SK-N-SH (cell line): ENCODE measurements at regions not wholly inside any gene's neighbourhood (a gene's known extent, or its start where the extent isn't known, plus 50 kb on each side); places are given as distances from the start of the nearest gene placed in this dataset.
A peak's percentile ranks its signal among the peaks of the same experiment; 100 is the strongest.

ENCODE experiments used
- CTCF ChIA-PET: fragments of 300-600, 350-600 bp; formaldehyde crosslinking; extraction: SDS; loops from one replicate; lab custom pipeline; 2021; lab: Yijun Ruan, JAX
- POLR2A ChIA-PET: fragments of 350-600 bp; sonication (Branson Sonifier 250); formaldehyde crosslinking; extraction: SDS; loops from one replicate; lab custom pipeline; 2020; ENCODE audit warnings: antibody characterized with exemption, inconsistent platforms; lab: Yijun Ruan, JAX
- DNase-seq: peaks from one replicate; pipeline ENCODE4 v3.0.0; 2012
- H2AFZ ChIP-seq: fragments of 200-600 bp; sonication (generic); 2 replicates; pipeline ENCODE4 v1.8.1; 2016; ENCODE audit warnings: antibody characterized with exemption, mild to moderate bottlenecking, low read depth
- H3F3A ChIP-seq: fragments of 200-600 bp; sonication (generic); replicated peaks from 2 replicates; pipeline ENCODE3; 2016; ENCODE audit warnings: antibody characterized with exemption, mild to moderate bottlenecking; ENCODE audit not compliant: insufficient read depth
- H3K27ac ChIP-seq, 2 experiments: fragments of 200-500 bp in 1 of 2; fragments of 200-600 bp in 1 of 2; sonication (Bioruptor generic) in 1 of 2; sonication (generic), shearing (Covaris generic) in 1 of 2; 2 replicates each; pipeline versions ENCODE4 v1.5.1 to v1.6.1; 2014 to 2016; ENCODE audit warnings: low read depth in 2 of 2, inconsistent platforms in 1 of 2, low read length in 1 of 2, mild to moderate bottlenecking in 1 of 2, mixed read lengths in 1 of 2
- H3K27me3 ChIP-seq: fragments of 200-600 bp; sonication (generic), shearing (Covaris generic); 2 replicates; pipeline ENCODE4 v1.6.1; 2016; ENCODE audit warnings: mixed run types; ENCODE audit not compliant: insufficient read depth
- H3K36me3 ChIP-seq, 2 experiments: fragments of 200-500 bp in 1 of 2; fragments of 200-600 bp in 1 of 2; sonication (Bioruptor generic) in 1 of 2; sonication (generic) in 1 of 2; replicated peaks in 1 of 2; 2 replicates each; pipeline versions ENCODE3 to v1.5.1; 2014 to 2016; ENCODE audit warnings: low read length in 1 of 2, mild to moderate bottlenecking in 1 of 2; ENCODE audit not compliant: insufficient read depth in 2 of 2, control insufficient read depth in 1 of 2
- H3K4me1 ChIP-seq, 2 experiments: fragments of 200-500 bp in 1 of 2; fragments of 200-600 bp in 1 of 2; sonication (Bioruptor generic) in 1 of 2; sonication (generic), shearing (Covaris generic) in 1 of 2; 2 replicates each; pipeline versions ENCODE4 v1.5.1 to v1.6.1; 2014 to 2016; ENCODE audit warnings: low read depth in 1 of 2, low read length in 1 of 2, mixed run types in 1 of 2; ENCODE audit not compliant: insufficient read depth in 2 of 2, control insufficient read depth in 1 of 2
- H3K4me2 ChIP-seq: fragments of 200-600 bp; sonication (generic), shearing (Covaris generic); 2 replicates; pipeline ENCODE4 v1.6.1; 2017; ENCODE audit warnings: mixed run types
- H3K4me3 ChIP-seq, 2 experiments: fragments of 200-500 bp in 1 of 2; fragments of 200-600 bp in 1 of 2; sonication (Bioruptor generic) in 1 of 2; sonication (generic), shearing (Covaris generic) in 1 of 2; 2 replicates each; pipeline versions ENCODE4 v1.5.1 to v1.8.1; 2014 to 2016; ENCODE audit warnings: low read depth in 2 of 2, inconsistent platforms in 1 of 2, low read length in 1 of 2, mild to moderate bottlenecking in 1 of 2, mixed read lengths in 1 of 2, moderate library complexity in 1 of 2
- H3K79me2 ChIP-seq: fragments of 200-600 bp; sonication (generic); 2 replicates; pipeline ENCODE4 v1.8.1; 2017; ENCODE audit warnings: mild to moderate bottlenecking; ENCODE audit not compliant: insufficient read depth
- H3K9ac ChIP-seq: fragments of 200-600 bp; sonication (generic); 2 replicates; pipeline ENCODE4 v1.6.1; 2017; ENCODE audit warnings: mixed run types
- H3K9me2 ChIP-seq: fragments of 200-600 bp; sonication (generic); 2 replicates; pipeline ENCODE4 v1.6.1; 2017; ENCODE audit warnings: mixed run types
- H3K9me3 ChIP-seq: fragments of 200-600 bp; sonication (generic); 2 replicates; pipeline ENCODE4 v1.6.1; 2017; ENCODE audit warnings: mixed run types, mild to moderate bottlenecking, moderate library complexity
- H4K20me1 ChIP-seq: fragments of 200-600 bp; sonication (generic); 2 replicates; pipeline ENCODE4 v1.6.1; 2017; ENCODE audit warnings: mild to moderate bottlenecking, mixed run types; ENCODE audit not compliant: insufficient read depth
- CHD2 ChIP-seq: fragments of 150-350 bp; IDR thresholded peaks from 2 replicates; pipeline ENCODE4 v1.6.1; 2018; ENCODE audit warnings: low read length; ENCODE audit not compliant: partially characterized antibody
- FOXM1 ChIP-seq: IDR thresholded peaks from 2 replicates; pipeline ENCODE4 v1.4.0; 2012; ENCODE audit warnings: low read depth, mild to moderate bottlenecking
- GATA2 ChIP-seq: sonication (generic); formaldehyde crosslinking; IDR thresholded peaks from 2 replicates; pipeline ENCODE4 v1.5.0; 2020; ENCODE audit warnings: mild to moderate bottlenecking, missing genetic modification reagents
- MXI1 ChIP-seq: IDR thresholded peaks from 2 replicates; pipeline ENCODE4 v1.6.1; 2012; ENCODE audit warnings: mild to moderate bottlenecking, low read depth, low read length, improper control_type of control experiment
- POLR2AphosphoS5 ChIP-seq: IDR thresholded peaks from 2 replicates; pipeline ENCODE4 v1.6.1; 2012; ENCODE audit warnings: low read depth, low read length
- RCOR1 ChIP-seq: fragments of 150-350 bp; IDR thresholded peaks from 2 replicates; pipeline ENCODE4 v1.6.1; 2017; ENCODE audit warnings: antibody characterized with exemption, low read length
- USF1 ChIP-seq: IDR thresholded peaks from 2 replicates; pipeline ENCODE4 v1.4.0; 2012; ENCODE audit warnings: low read depth, borderline replicate concordance
- YY1 ChIP-seq: IDR thresholded peaks from 2 replicates; pipeline ENCODE4 v1.4.0; 2012; ENCODE audit warnings: low read depth, mild to moderate bottlenecking
- WGBS: methylation state at CpG from one replicate; pipeline ENCODE4 v1.1.6; 2017; ENCODE audit warnings: low lambda C conversion rate; 5-methylcytosine and 5-hydroxymethylcytosine counted together
- TF ChIP-seq, protein P1 (sequence below): IDR thresholded peaks from 2 replicates; pipeline ENCODE4 v1.4.0; 2012; ENCODE audit warnings: low read depth, borderline replicate concordance
- TF ChIP-seq, protein P2 (sequence below): fragments of 150-350 bp; IDR thresholded peaks from 2 replicates; pipeline ENCODE4 v1.6.1; 2017; ENCODE audit warnings: antibody characterized with exemption, low read length, low read depth, borderline replicate concordance

DNA sequence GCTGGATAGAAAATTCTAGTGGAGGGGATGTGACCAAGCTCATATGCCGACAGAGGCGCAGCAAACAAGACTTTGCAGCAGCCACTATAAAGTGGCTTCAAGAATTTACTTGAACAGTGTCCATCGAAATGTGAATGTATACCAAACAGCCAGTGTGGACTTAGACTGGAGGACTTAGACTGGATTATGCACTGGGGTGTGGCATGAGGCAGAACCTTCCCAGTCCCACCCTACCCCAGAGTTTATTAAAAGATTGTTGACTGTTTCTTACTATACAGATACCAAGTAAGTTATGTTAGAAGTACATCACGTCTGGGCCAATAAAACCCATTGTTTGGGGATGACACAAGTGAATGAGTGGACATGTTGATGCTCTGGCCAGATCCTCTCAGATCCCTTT lies 561.3 kb upstream of the KLF4 start:
- Histone ChIP-seq H2AFZ (no peak overlapping the region), H3F3A (peaks cover 25% of the 10 kb centered on the region), H3K9me3 (no peaks in the 10 kb centered on the region), H3K79me2 (no peaks in the 10 kb centered on the region), H3K27ac (no peak overlapping the region), H3K4me2 (no peak overlapping the region), H3K27me3 (no peaks in the 10 kb centered on the region), H3K36me3 (no peaks in the 10 kb centered on the region), H3K9ac (no peak overlapping the region), H3K4me3 (no peak overlapping the region), H3K9me2 (no peaks in the 10 kb centered on the region), H3K4me1 (peaks cover 0 to 6% of the 10 kb centered on the region in 2 experiments; a peak in 2 of 4 replicates), H4K20me1 (no peaks in the 10 kb centered on the region)
- CTCF ChIA-PET: no interaction called here
- 78% methylated on average over 4 of the region's 4 CpGs for WGBS
- TF ChIP-seq FOXM1 (no peak), RCOR1 (no peak)
- TF ChIP-seq, protein P1, sequence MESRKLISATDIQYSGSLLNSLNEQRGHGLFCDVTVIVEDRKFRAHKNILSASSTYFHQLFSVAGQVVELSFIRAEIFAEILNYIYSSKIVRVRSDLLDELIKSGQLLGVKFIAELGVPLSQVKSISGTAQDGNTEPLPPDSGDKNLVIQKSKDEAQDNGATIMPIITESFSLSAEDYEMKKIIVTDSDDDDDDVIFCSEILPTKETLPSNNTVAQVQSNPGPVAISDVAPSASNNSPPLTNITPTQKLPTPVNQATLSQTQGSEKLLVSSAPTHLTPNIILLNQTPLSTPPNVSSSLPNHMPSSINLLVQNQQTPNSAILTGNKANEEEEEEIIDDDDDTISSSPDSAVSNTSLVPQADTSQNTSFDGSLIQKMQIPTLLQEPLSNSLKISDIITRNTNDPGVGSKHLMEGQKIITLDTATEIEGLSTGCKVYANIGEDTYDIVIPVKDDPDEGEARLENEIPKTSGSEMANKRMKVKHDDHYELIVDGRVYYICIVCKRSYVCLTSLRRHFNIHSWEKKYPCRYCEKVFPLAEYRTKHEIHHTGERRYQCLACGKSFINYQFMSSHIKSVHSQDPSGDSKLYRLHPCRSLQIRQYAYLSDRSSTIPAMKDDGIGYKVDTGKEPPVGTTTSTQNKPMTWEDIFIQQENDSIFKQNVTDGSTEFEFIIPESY: no peak
- POLR2A ChIA-PET: no interaction called here
- no peak for DNase-seq

GRCh38 chr9:108049671-108050494 lies 560.3 kb upstream of the KLF4 start:
- Histone ChIP-seq H3K36me3 (no peaks in the 10 kb centered on the region), H3K9ac (no peak overlapping the region), H3K4me1 (peaks cover 0 to 6% of the 10 kb centered on the region in 2 experiments; a peak in 2 of 4 replicates), H3F3A (peaks cover 18% of the 10 kb centered on the region), H3K9me3 (no peaks in the 10 kb centered on the region), H3K79me2 (no peaks in the 10 kb centered on the region), H3K27me3 (no peaks in the 10 kb centered on the region), H2AFZ (no peak overlapping the region), H3K4me3 (no peak overlapping the region), H4K20me1 (no peaks in the 10 kb centered on the region), H3K4me2 (peak overlapping the region; percentile 1; the same call in 1 of the 2 replicates), H3K27ac (peak overlapping the region in 1 of 2 experiments; percentile 59; a peak in 2 of 4 replicates), H3K9me2 (no peaks in the 10 kb centered on the region)
- ChIA-PET POLR2A (no interaction called here), CTCF (no interaction called here)
- no peak for DNase-seq
- TF ChIP-seq MXI1: no peak
- no peak for TF ChIP-seq GATA2 (CRISPR knock-in tag)
- no peak for TF ChIP-seq USF1
- TF ChIP-seq CHD2: no peak
- TF ChIP-seq, protein P2, sequence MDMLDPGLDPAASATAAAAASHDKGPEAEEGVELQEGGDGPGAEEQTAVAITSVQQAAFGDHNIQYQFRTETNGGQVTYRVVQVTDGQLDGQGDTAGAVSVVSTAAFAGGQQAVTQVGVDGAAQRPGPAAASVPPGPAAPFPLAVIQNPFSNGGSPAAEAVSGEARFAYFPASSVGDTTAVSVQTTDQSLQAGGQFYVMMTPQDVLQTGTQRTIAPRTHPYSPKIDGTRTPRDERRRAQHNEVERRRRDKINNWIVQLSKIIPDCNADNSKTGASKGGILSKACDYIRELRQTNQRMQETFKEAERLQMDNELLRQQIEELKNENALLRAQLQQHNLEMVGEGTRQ: no peak
- no peak for TF ChIP-seq YY1
- no peak for TF ChIP-seq POLR2AphosphoS5
- no peak for TF ChIP-seq RCOR1
- TF ChIP-seq FOXM1: no peak
- 75% methylated on average over 6 of the region's 6 CpGs for WGBS
